Inflammatory macrophage (primary cell): ENCODE measurements at regions not wholly inside any gene's neighbourhood (a gene's known extent, or its start where the extent isn't known, plus 50 kb on each side); places are given as distances from the start of the nearest gene placed in this dataset.
"Not testable (repeated sequence)": the region's sequence is repeated elsewhere in the genome, so short reads cannot be mapped to it uniquely, and the experiment has no call there.

Source experiments
- DNase-seq, 2 donors: peaks; one replicate each; pipeline ENCODE4 v3.0.0-alpha.2; 2020 to 2022

GRCh38 chr2:155517362-155517761 lies 815.2 kb downstream of the NR4A2 start:
- DNase-seq = no peak

- no peak for DNase-seq
Observed at GRCh38 chr2:155513248-155513647, 814.8 kb downstream of the KCNJ3 start.

- DNase-seq = no peak
Observed at GRCh38 chr2:155502766-155503165, 804.3 kb downstream of the KCNJ3 start.

GRCh38 chr2:155498106-155498505 lies 799.6 kb downstream of the KCNJ3 start:
- no peak for DNase-seq

- DNase-seq = no peak
Observed at GRCh38 chr2:155494744-155495143, 796.2 kb downstream of the KCNJ3 start.

GRCh38 chr2:155485141-155485842 lies 786.8 kb downstream of the KCNJ3 start:
- DNase-seq = no peak

- no peak for DNase-seq
Observed at GRCh38 chr2:155481141-155481540, 782.6 kb downstream of the KCNJ3 start.

GRCh38 chr2:155472018-155472417 lies 773.5 kb downstream of the KCNJ3 start:
- not testable (repeated sequence) for DNase-seq

GRCh38 chr2:155456222-155456621 lies 757.7 kb downstream of the KCNJ3 start:
- no peak for DNase-seq

- DNase-seq = no peak
Observed at GRCh38 chr2:155442755-155443372, 744.4 kb downstream of the KCNJ3 start.

- DNase-seq = no peak
Observed at GRCh38 chr2:155442088-155442487, 743.6 kb downstream of the KCNJ3 start.

GRCh38 chr2:155431004-155431507 lies 732.6 kb downstream of the KCNJ3 start:
- no peak for DNase-seq

- DNase-seq = no peak
Observed at GRCh38 chr2:155427470-155427869, 729.0 kb downstream of the KCNJ3 start.

- peak in 1 of 2 donors; percentile 20 for DNase-seq
Observed at GRCh38 chr2:155424518-155424917, 726.0 kb downstream of the KCNJ3 start.

- DNase-seq = no peak
Observed at GRCh38 chr2:155418753-155419152, 720.3 kb downstream of the KCNJ3 start.

- DNase-seq = no peak
Observed at GRCh38 chr2:155412598-155412997, 714.1 kb downstream of the KCNJ3 start.

GRCh38 chr2:155404433-155405002 lies 706.0 kb downstream of the KCNJ3 start:
- DNase-seq = no peak

GRCh38 chr2:155393406-155393805 lies 694.9 kb downstream of the KCNJ3 start:
- DNase-seq = no peak

GRCh38 chr2:155391613-155392130 lies 693.2 kb downstream of the KCNJ3 start:
- DNase-seq = no peak

GRCh38 chr2:155389224-155389623 lies 690.7 kb downstream of the KCNJ3 start:
- DNase-seq = no peak

- DNase-seq = no peak
Observed at GRCh38 chr2:155384555-155385123, 686.1 kb downstream of the KCNJ3 start.

GRCh38 chr2:155382776-155383175 lies 684.3 kb downstream of the KCNJ3 start:
- no peak for DNase-seq

GRCh38 chr2:155381436-155381835 lies 682.9 kb downstream of the KCNJ3 start:
- no peak for DNase-seq
